Mesodermal cell (in vitro differentiated cells): ENCODE measurements at regions not wholly inside any gene's neighbourhood (a gene's known extent, or its start where the extent isn't known, plus 50 kb on each side); places are given as distances from the start of the nearest gene placed in this dataset.

ENCODE experiments used
- H3K27ac ChIP-seq: 2 replicates; pipeline ENCODE4 v1.7.0; 2013; ENCODE audit warnings: mild to moderate bottlenecking, low read depth, low read length, moderate library complexity; ENCODE audit not compliant: severe bottlenecking
- H3K36me3 ChIP-seq: 2 replicates; pipeline ENCODE4 v1.7.1; 2013; ENCODE audit warnings: mild to moderate bottlenecking, low read length, moderate library complexity; ENCODE audit not compliant: control insufficient read depth, insufficient read depth
- H3K4me1 ChIP-seq: one replicate; pipeline ENCODE4 v1.7.1; 2013; ENCODE audit warnings: mild to moderate bottlenecking, low read length; ENCODE audit not compliant: insufficient read depth, control insufficient read depth, poor library complexity, severe bottlenecking
- H3K4me3 ChIP-seq: 2 replicates; pipeline ENCODE4 v1.7.0; 2013; ENCODE audit warnings: low read length, control low read depth, mild to moderate bottlenecking; ENCODE audit not compliant: insufficient read depth, poor library complexity, severe bottlenecking; ENCODE audit errors: extremely low read depth
- H3K9me3 ChIP-seq: 2 replicates; pipeline ENCODE4 v1.7.1; 2013; ENCODE audit warnings: mild to moderate bottlenecking, low read length, moderate library complexity; ENCODE audit not compliant: control insufficient read depth
- WGBS, 2 experiments: methylation state at CpG; one replicate each; pipeline ENCODE4 v1.1.5; 2013; ENCODE audit warnings: missing lambda C conversion rate in 2 of 2; ENCODE audit not compliant: insufficient coverage in 2 of 2; 5-methylcytosine and 5-hydroxymethylcytosine counted together

GRCh38 chrX:134173541-134174272 is 63.3 kb upstream of the CCDC160 start:
- no peaks in the 10 kb centered on the region for H3K9me3 ChIP-seq
- peaks cover 11% of the 10 kb centered on the region for H3K36me3 ChIP-seq
- WGBS, 2 experiments: 0% methylated on average over 2 to 4 of the region's 27 CpGs
- H3K27ac ChIP-seq: peak overlapping the region; percentile 77
- peak overlapping the region; percentile 50 for H3K4me3 ChIP-seq
- peaks cover 13% of the 10 kb centered on the region for H3K4me1 ChIP-seq

- WGBS, 2 experiments: no CpG with 5 or more reads among the region's 4 CpGs
- no peaks in the 10 kb centered on the region for H3K9me3 ChIP-seq
- H3K4me3 ChIP-seq: peak overlapping the region; percentile 50
- peaks cover 13% of the 10 kb centered on the region for H3K4me1 ChIP-seq
- H3K36me3 ChIP-seq: peaks cover 8% of the 10 kb centered on the region
- peak overlapping the region; percentile 77 for H3K27ac ChIP-seq
These were observed 62.7 kb upstream of the CCDC160 start for GRCh38 chrX:134174273-134174660.

- H3K27ac ChIP-seq: peak overlapping the region; percentile 77
- 0% methylated on average over 1 of the region's 9 CpGs; no CpG with 5 or more reads in 1 of the 2 experiments for WGBS, 2 experiments
These were observed 62.1 kb upstream of the CCDC160 start for GRCh38 chrX:134174859-134175258.

GRCh38 chrX:134177527-134177926 is 59.5 kb upstream of the CCDC160 start:
- Histone ChIP-seq H3K27ac (peak overlapping the region; percentile 72), H3K4me3 (no peak overlapping the region), H3K36me3 (no peaks in the 10 kb centered on the region), H3K4me1 (peaks cover 28% of the 10 kb centered on the region), H3K9me3 (no peaks in the 10 kb centered on the region)
- no CpG with 5 or more reads among the region's 1 CpG for WGBS, 2 experiments

More at GRCh38 chrX:134174859-134175258, 62.1 kb upstream of the CCDC160 start:
- Histone ChIP-seq H3K4me3 (no peak overlapping the region), H3K9me3 (no peaks in the 10 kb centered on the region), H3K4me1 (peaks cover 14% of the 10 kb centered on the region), H3K36me3 (peaks cover 2% of the 10 kb centered on the region)

- peaks cover 15% of the 10 kb centered on the region for H3K4me1 ChIP-seq
- peak overlapping the region; percentile 87 for H3K27ac ChIP-seq
- WGBS, 2 experiments: no CpG with 5 or more reads among the region's 4 CpGs
- no peak overlapping the region for H3K4me3 ChIP-seq
- H3K36me3 ChIP-seq: no peaks in the 10 kb centered on the region
- H3K9me3 ChIP-seq: no peaks in the 10 kb centered on the region
These were observed 56.2 kb upstream of the CCDC160 start for GRCh38 chrX:134180601-134181274.

- WGBS, 2 experiments: no CpG with 5 or more reads among the region's 2 CpGs
- Histone ChIP-seq H3K4me3 (no peak overlapping the region), H3K27ac (peak overlapping the region; percentile 87)
These were observed 55.7 kb upstream of the CCDC160 start for GRCh38 chrX:134181275-134181660.

GRCh38 chrX:134183665-134184064 is 53.3 kb upstream of the CCDC160 start:
- H3K4me3 ChIP-seq: no peak overlapping the region
- H3K9me3 ChIP-seq: no peaks in the 10 kb centered on the region
- no peaks in the 10 kb centered on the region for H3K36me3 ChIP-seq
- peaks cover 15% of the 10 kb centered on the region for H3K4me1 ChIP-seq
- 86 to 100% methylated on average over 1 of the region's 6 CpGs for WGBS, 2 experiments
- no peak overlapping the region for H3K27ac ChIP-seq

More at GRCh38 chrX:134181275-134181660, 55.7 kb upstream of the CCDC160 start:
- peaks cover 15% of the 10 kb centered on the region for H3K4me1 ChIP-seq
- H3K36me3 ChIP-seq: no peaks in the 10 kb centered on the region
- H3K9me3 ChIP-seq: no peaks in the 10 kb centered on the region

GRCh38 chrX:134184936-134185335 is 52.0 kb upstream of the CCDC160 start:
- H3K4me1 ChIP-seq: peaks cover 17% of the 10 kb centered on the region
- no peak overlapping the region for H3K4me3 ChIP-seq
- H3K9me3 ChIP-seq: no peaks in the 10 kb centered on the region
- no peaks in the 10 kb centered on the region for H3K36me3 ChIP-seq
- H3K27ac ChIP-seq: no peak overlapping the region
- 67% methylated on average over 1 of the region's 1 CpG; no CpG with 5 or more reads in 1 of the 2 experiments for WGBS, 2 experiments

- Histone ChIP-seq H3K27ac (no peak overlapping the region), H3K36me3 (no peaks in the 10 kb centered on the region), H3K4me1 (peaks cover 6% of the 10 kb centered on the region), H3K9me3 (no peaks in the 10 kb centered on the region), H3K4me3 (no peak overlapping the region)
- no CpG with 5 or more reads among the region's 8 CpGs for WGBS, 2 experiments
These were observed 50.4 kb upstream of the CCDC160 start for GRCh38 chrX:134186362-134187121.
